Fibroblast of pulmonary artery (primary cell): ENCODE measurements at regions not wholly inside any gene's neighbourhood (a gene's known extent, or its start where the extent isn't known, plus 50 kb on each side); places are given as distances from the start of the nearest gene placed in this dataset.

Experiments used
- DNase-seq: peaks from one replicate; pipeline ENCODE4 v3.0.0-alpha.2; 2010; ENCODE audit warnings: low read depth
- H3K4me3 ChIP-seq: replicated peaks from 2 replicates; pipeline ENCODE4 v1.5.1; 2011; ENCODE audit warnings: low read depth, mild to moderate bottlenecking, control low read depth, low read length, moderate library complexity
- CTCF ChIP-seq: IDR thresholded peaks from 2 replicates; pipeline ENCODE4 v1.5.1; 2011; ENCODE audit warnings: mild to moderate bottlenecking, control low read depth, low read length, inconsistent platforms; ENCODE audit errors: missing control alignments

- DNase-seq, result no peak
- TF ChIP-seq CTCF, result no peak
- H3K4me3 ChIP-seq, result no peak overlapping the region
These were observed 208.9 kb upstream of the EXOC2 start for GRCh38 chr6:901696-902460.

- DNase-seq, result no peak
- no peak overlapping the region for H3K4me3 ChIP-seq
- TF ChIP-seq CTCF, result no peak
These were observed 208.0 kb upstream of the EXOC2 start for GRCh38 chr6:900716-901605.

- DNase-seq, result no peak
- TF ChIP-seq CTCF, result no peak
- H3K4me3 ChIP-seq, result no peak overlapping the region
These were observed 204.7 kb upstream of the EXOC2 start for GRCh38 chr6:897528-898207.

- no peak for TF ChIP-seq CTCF
- H3K4me3 ChIP-seq, result no peak overlapping the region
- no peak for DNase-seq
These were observed 201.3 kb upstream of the EXOC2 start for GRCh38 chr6:894274-894673.

GRCh38 chr6:890995-891394 is 198.1 kb upstream of the EXOC2 start:
- no peak for DNase-seq
- no peak for TF ChIP-seq CTCF

GRCh38 chr6:890201-890600 is 197.3 kb upstream of the EXOC2 start:
- H3K4me3 ChIP-seq, result no peak overlapping the region
- no peak for TF ChIP-seq CTCF
- no peak for DNase-seq

More at GRCh38 chr6:890995-891394, 198.1 kb upstream of the EXOC2 start:
- H3K4me3 ChIP-seq, result no peak overlapping the region
